ENCODE measurements at regions not wholly inside any gene's neighbourhood (a gene's known extent, or its start where the extent isn't known, plus 50 kb on each side); places are given as distances from the start of the nearest gene placed in this dataset.

DNA sequence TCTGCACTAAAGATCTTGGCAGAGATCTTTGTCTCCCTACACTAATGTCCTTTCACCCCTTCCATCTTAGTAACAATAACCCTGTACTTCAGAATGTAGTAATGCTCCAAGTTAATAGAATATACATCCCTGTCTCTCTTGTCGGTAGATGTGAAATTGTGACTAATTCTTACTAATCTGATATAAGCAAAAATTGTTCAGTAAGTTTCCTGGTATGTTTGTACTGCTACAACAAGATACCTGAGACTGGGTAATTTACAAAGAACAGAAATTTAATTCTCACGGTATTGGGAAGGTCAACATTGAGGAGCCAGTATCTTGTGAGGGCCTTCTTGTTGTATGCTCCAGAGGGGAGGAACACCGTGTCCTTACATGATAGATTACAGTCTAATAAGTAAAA lies 1686.6 kb upstream of the CDH9 start:
- H3K27me3 ChIP-seq, result no peaks in the 10 kb centered on the region
- TF ChIP-seq, protein P1, sequence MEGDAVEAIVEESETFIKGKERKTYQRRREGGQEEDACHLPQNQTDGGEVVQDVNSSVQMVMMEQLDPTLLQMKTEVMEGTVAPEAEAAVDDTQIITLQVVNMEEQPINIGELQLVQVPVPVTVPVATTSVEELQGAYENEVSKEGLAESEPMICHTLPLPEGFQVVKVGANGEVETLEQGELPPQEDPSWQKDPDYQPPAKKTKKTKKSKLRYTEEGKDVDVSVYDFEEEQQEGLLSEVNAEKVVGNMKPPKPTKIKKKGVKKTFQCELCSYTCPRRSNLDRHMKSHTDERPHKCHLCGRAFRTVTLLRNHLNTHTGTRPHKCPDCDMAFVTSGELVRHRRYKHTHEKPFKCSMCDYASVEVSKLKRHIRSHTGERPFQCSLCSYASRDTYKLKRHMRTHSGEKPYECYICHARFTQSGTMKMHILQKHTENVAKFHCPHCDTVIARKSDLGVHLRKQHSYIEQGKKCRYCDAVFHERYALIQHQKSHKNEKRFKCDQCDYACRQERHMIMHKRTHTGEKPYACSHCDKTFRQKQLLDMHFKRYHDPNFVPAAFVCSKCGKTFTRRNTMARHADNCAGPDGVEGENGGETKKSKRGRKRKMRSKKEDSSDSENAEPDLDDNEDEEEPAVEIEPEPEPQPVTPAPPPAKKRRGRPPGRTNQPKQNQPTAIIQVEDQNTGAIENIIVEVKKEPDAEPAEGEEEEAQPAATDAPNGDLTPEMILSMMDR (IDR thresholded peaks at IDR 0.05), result no peak
- DNase-seq (ENCODE audit: extremely low spot score), result no peak

DNA sequence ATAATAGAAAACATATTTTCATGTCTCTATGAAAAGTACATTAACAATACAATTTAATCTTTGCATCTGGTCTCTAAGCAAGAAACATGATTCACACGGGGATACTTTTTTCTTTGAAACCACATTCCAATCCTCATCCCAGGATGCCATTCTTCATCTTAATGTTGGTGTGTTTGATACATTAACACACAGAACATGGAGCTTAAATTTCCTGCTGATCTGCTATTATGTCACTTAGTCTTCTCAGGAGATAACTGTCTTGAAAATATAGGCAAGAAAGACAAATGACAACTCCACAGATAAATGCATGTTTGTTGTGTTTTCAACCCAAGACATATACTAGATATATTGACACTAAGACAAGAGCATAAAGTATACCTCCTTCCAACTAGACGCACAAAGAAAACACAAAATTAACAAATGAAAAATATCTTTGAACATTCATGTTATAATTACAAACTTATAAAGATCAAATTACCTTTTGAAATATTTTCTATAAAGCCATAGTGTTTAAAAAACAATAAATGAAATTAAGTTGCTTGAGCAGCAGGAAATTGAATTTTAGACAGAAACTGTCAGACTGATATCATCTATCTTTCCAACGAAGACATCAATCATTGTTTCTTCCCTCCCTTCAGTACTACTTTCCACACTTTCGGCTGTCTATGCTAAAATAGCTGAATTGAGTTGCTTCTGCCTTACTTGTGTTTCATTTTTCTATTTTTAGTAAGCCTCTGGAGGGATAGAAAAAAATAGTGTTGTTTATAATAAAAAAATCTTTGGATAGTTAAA lies 1676.7 kb upstream of the CDH9 start:
- no peaks in the 10 kb centered on the region for H3K9me3 ChIP-seq
- TF ChIP-seq, protein P1 (IDR thresholded peaks at IDR 0.05), result no peak
- TF ChIP-seq POLR2AphosphoS5 (IDR thresholded peaks at IDR 0.05) (no peak), EP300 (IDR thresholded peaks at IDR 0.05) (no peak), POLR2A (IDR thresholded peaks at IDR 0.05; ENCODE audit: low read depth) (no peak)
- H3K27ac ChIP-seq (replicated peaks in 1 of 4), result no peak overlapping the region
- 47% methylated on average over 4 of the region's 4 CpGs for WGBS
- no peaks in the 10 kb centered on the region for H3K4me1 ChIP-seq
- no peak overlapping the region for H3K4me3 ChIP-seq
- intact Hi-C loops (cut with DNase I), result no loop called here
- no peaks in the 10 kb centered on the region for H3K27me3 ChIP-seq
- no peak for DNase-seq (ENCODE audit: extremely low spot score)
- no peaks in the 10 kb centered on the region for H3K36me3 ChIP-seq

More for the DNA sequence above, 1686.6 kb upstream of the CDH9 start:
- H3K4me1 ChIP-seq, result no peaks in the 10 kb centered on the region
- no peaks in the 10 kb centered on the region for H3K36me3 ChIP-seq
- whole genome bisulfite sequencing, result 83% methylated on average over 3 of the region's 3 CpGs
- intact Hi-C loops (cut with DNase I), result no loop called here
- H3K9me3 ChIP-seq, result no peaks in the 10 kb centered on the region
- H3K27ac ChIP-seq (replicated peaks in 1 of 4), result no peak overlapping the region
- no peak overlapping the region for H3K4me3 ChIP-seq

DNA sequence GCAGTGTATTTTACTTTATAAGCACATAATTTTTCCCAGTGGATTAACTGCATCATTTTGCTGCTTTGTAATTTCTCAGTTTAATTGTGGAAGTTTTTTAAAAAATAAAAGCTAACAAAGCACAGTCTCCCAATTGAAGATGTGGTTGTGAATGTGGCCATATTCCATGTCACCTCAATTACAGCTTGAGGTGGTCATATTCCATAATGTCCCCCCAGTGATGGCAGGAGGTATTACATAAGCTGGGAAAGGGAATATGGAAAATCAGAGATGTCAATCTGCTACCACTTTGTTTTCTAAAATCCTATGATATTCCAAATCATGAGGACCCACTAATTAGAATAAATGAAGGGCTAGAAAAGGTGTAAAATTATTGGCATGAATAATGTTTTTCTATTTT lies 1672.0 kb upstream of the CDH9 start:
- H3K27ac ChIP-seq (replicated peaks in 1 of 4), result no peak overlapping the region
- no peaks in the 10 kb centered on the region for H3K36me3 ChIP-seq
- no peak for DNase-seq (ENCODE audit: extremely low spot score)
- no peak overlapping the region for H3K4me3 ChIP-seq
- intact Hi-C loops (cut with DNase I), result no loop called here
- H3K9me3 ChIP-seq, result no peaks in the 10 kb centered on the region
- TF ChIP-seq POLR2A (IDR thresholded peaks at IDR 0.05; ENCODE audit: low read depth) (no peak), EP300 (IDR thresholded peaks at IDR 0.05) (no peak), POLR2AphosphoS5 (IDR thresholded peaks at IDR 0.05) (no peak)
- TF ChIP-seq, protein P1 (IDR thresholded peaks at IDR 0.05), result no peak
- H3K4me1 ChIP-seq, result no peaks in the 10 kb centered on the region
- H3K27me3 ChIP-seq, result no peaks in the 10 kb centered on the region

DNA sequence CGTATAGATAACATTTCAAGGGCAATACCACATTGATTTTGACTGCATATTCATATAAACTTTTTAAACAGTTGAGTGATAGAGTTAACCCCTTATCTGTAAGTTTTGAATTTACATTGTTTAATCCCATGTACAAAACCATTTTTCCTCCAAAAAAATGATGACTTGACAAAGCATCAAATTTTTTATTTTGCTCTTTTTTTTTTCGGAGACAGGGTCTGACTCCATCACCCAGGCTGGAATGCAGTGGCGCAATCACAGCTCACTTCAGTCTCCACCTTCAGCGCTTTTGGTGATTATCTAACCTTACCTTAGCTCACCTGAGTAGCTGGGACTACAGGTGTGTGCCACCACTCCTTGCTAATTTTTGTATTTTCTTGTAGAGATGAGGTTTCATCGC lies 1670.1 kb upstream of the CDH9 start:
- no peak overlapping the region for H3K27ac ChIP-seq (replicated peaks in 1 of 4)
- H3K4me1 ChIP-seq, result peaks cover 0 to 9% (median 1%) of the 10 kb centered on the region in 4 donors
- TF ChIP-seq, protein P1 (IDR thresholded peaks at IDR 0.05), result no peak
- no peak for TF ChIP-seq POLR2A (IDR thresholded peaks at IDR 0.05; ENCODE audit: low read depth)
- no peak for TF ChIP-seq EP300 (IDR thresholded peaks at IDR 0.05)
- TF ChIP-seq POLR2AphosphoS5 (IDR thresholded peaks at IDR 0.05), result no peak
- H3K36me3 ChIP-seq, result no peaks in the 10 kb centered on the region
- intact Hi-C loops (cut with DNase I), result no loop called here
- no peaks in the 10 kb centered on the region for H3K9me3 ChIP-seq
- H3K27me3 ChIP-seq, result no peaks in the 10 kb centered on the region
- WGBS, result 91% methylated on average over 5 of the region's 5 CpGs
- no peak overlapping the region for H3K4me3 ChIP-seq
- no peak for DNase-seq (ENCODE audit: extremely low spot score)

DNA sequence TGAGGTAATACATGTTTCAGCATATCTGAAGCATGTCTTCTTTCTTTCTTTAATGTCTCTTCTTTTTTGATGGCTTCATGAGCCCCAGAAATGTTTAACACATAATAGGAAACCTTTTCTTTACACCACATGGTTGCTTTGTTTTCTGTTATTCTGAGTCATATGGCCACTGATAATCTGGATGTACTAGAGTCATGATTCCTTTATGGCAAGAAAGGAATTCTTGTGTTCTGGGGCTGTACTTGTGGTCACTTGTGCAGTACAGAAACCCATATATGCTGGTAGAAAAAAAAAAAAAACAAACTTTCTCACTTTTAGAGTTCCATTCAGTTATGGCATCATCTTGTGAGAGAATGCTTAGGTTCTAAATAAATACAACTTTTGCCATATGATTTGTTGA lies 1669.3 kb upstream of the CDH9 start:
- Histone ChIP-seq H3K4me1 (peaks cover 0 to 11% (median 2%) of the 10 kb centered on the region in 4 donors), H3K27me3 (no peaks in the 10 kb centered on the region), H3K4me3 (no peak overlapping the region), H3K36me3 (no peaks in the 10 kb centered on the region), H3K9me3 (no peaks in the 10 kb centered on the region), H3K27ac (replicated peaks in 1 of 4) (no peak overlapping the region)
- DNase-seq (ENCODE audit: extremely low spot score), result no peak
- TF ChIP-seq EP300 (IDR thresholded peaks at IDR 0.05), result no peak
- TF ChIP-seq POLR2A (IDR thresholded peaks at IDR 0.05; ENCODE audit: low read depth), result no peak
- TF ChIP-seq, protein P1 (IDR thresholded peaks at IDR 0.05), result no peak
- no peak for TF ChIP-seq POLR2AphosphoS5 (IDR thresholded peaks at IDR 0.05)
- intact Hi-C loops (cut with DNase I), result no loop called here
